GM12878 (cell line): ENCODE measurements at regions not wholly inside any gene's neighbourhood (a gene's known extent, or its start where the extent isn't known, plus 50 kb on each side); places are given as distances from the start of the nearest gene placed in this dataset.
A peak's percentile ranks its signal among the peaks of the same experiment; 100 is the strongest.

Source experiments
- BHLHE40 ChIP-seq, 2 experiments: fragments of 450-650 bp in 1 of 2; IDR thresholded peaks; 2 replicates each; pipeline ENCODE4 v1.6.1; 2011 to 2017; ENCODE audit warnings: low read depth in 2 of 2, borderline replicate concordance in 1 of 2, improper control_type of control experiment in 1 of 2, low read length in 1 of 2, mild to moderate bottlenecking in 1 of 2
- FOXK2 ChIP-seq: fragments of 450-650 bp; IDR thresholded peaks from 2 replicates; pipeline ENCODE4 v1.6.1; 2017; ENCODE audit warnings: mild to moderate bottlenecking, moderate library complexity
- HCFC1 ChIP-seq: fragments of 150-350 bp; IDR thresholded peaks from 2 replicates; pipeline ENCODE4 v1.6.1; 2014; ENCODE audit warnings: low read length
- IKZF1 ChIP-seq: fragments of 450-650 bp; conservative IDR thresholded peaks from 2 replicates; pipeline ENCODE4 v1.6.1; 2017; ENCODE audit warnings: antibody characterized with exemption, mild to moderate bottlenecking
- MYB ChIP-seq: fragments of 150-350 bp; IDR thresholded peaks from 2 replicates; pipeline ENCODE4 v1.6.1; 2014; ENCODE audit warnings: mild to moderate bottlenecking, low read depth, low read length, borderline replicate concordance
- NFYB ChIP-seq: IDR thresholded peaks from 2 replicates; pipeline ENCODE4 v1.6.1; 2011; ENCODE audit warnings: low read depth, mild to moderate bottlenecking, low read length, improper control_type of control experiment, moderate library complexity; ENCODE audit not compliant: insufficient read depth
- PAX8 ChIP-seq: fragments of 450-650 bp; IDR thresholded peaks from 2 replicates; pipeline ENCODE4 v1.6.1; 2017; ENCODE audit warnings: mild to moderate bottlenecking, moderate library complexity
- RB1 ChIP-seq: fragments of 450-650 bp; formaldehyde crosslinking; IDR thresholded peaks from 2 replicates; pipeline ENCODE4 v1.6.1; 2017; ENCODE audit warnings: mild to moderate bottlenecking, borderline replicate concordance
- RBBP5 ChIP-seq: fragments of 200-600 bp; sonication (generic); conservative IDR thresholded peaks from 2 replicates; pipeline ENCODE4 v1.6.1; 2016
- RCOR1 ChIP-seq: conservative IDR thresholded peaks from 2 replicates; pipeline ENCODE4 v1.6.1; 2012; ENCODE audit warnings: low read depth, low read length, improper control_type of control experiment
- RELA ChIP-seq: fragments of 450-650 bp; IDR thresholded peaks from 2 replicates; pipeline ENCODE4 v1.8.0; 2014; ENCODE audit warnings: borderline replicate concordance; ENCODE audit not compliant: partially characterized antibody
- SMARCA5 ChIP-seq: fragments of 450-650 bp; IDR thresholded peaks from 2 replicates; pipeline ENCODE4 v1.6.1; 2017; ENCODE audit warnings: mild to moderate bottlenecking
- TF ChIP-seq, protein P1 (sequence below): fragments of 450-650 bp; IDR thresholded peaks from 2 replicates; pipeline ENCODE4 v1.6.1; 2017; ENCODE audit warnings: mild to moderate bottlenecking, moderate library complexity
- TF ChIP-seq, protein P2 (sequence below): fragments of 450-650 bp; IDR thresholded peaks from 2 replicates; pipeline ENCODE4 v1.6.1; 2017; ENCODE audit warnings: mild to moderate bottlenecking
- TF ChIP-seq, protein P3 (sequence below): fragments of 450-650 bp; IDR thresholded peaks from 2 replicates; pipeline ENCODE4 v1.6.1; 2016; ENCODE audit warnings: mild to moderate bottlenecking
- TF ChIP-seq, protein P4 (sequence below): IDR thresholded peaks from 2 replicates; pipeline ENCODE4 v1.6.1; 2012; ENCODE audit warnings: mild to moderate bottlenecking, low read depth, low read length
- TF ChIP-seq, protein P5 (sequence below): fragments of 450-650 bp; IDR thresholded peaks from 2 replicates; pipeline ENCODE4 v1.6.1; 2018; ENCODE audit warnings: borderline replicate concordance, mild to moderate bottlenecking; ENCODE audit not compliant: partially characterized antibody

DNA sequence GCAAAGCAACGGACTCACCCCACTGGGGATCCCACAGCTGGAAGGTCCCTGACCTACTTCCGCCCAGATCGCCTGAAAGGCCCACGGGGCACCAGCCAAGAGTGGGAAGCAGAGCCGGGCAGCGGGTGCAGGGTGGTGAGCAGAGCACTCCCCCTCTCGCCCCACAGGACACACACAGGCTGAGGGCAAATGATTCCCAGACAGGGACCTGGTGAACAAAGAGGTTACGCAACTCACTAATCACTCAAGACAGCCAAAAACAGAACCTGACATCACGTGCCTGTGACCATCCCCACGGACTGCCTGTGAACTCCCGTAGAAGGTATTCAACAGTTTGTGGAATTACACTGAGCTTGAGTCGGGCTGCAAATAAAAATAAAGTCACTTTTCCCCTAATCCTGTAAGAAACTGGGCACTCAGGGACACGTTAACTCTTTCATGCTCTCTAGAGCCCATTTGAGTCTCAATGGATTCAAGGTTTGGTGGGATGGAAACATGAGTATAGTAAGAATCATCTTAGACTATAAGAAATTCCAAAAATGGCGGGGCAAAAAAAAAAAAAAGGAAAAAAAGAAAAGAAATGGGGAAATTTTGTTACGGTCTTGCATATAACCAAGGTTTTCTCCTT is 396.1 kb downstream of the SOX9 start (continued):
- TF ChIP-seq, protein P1, sequence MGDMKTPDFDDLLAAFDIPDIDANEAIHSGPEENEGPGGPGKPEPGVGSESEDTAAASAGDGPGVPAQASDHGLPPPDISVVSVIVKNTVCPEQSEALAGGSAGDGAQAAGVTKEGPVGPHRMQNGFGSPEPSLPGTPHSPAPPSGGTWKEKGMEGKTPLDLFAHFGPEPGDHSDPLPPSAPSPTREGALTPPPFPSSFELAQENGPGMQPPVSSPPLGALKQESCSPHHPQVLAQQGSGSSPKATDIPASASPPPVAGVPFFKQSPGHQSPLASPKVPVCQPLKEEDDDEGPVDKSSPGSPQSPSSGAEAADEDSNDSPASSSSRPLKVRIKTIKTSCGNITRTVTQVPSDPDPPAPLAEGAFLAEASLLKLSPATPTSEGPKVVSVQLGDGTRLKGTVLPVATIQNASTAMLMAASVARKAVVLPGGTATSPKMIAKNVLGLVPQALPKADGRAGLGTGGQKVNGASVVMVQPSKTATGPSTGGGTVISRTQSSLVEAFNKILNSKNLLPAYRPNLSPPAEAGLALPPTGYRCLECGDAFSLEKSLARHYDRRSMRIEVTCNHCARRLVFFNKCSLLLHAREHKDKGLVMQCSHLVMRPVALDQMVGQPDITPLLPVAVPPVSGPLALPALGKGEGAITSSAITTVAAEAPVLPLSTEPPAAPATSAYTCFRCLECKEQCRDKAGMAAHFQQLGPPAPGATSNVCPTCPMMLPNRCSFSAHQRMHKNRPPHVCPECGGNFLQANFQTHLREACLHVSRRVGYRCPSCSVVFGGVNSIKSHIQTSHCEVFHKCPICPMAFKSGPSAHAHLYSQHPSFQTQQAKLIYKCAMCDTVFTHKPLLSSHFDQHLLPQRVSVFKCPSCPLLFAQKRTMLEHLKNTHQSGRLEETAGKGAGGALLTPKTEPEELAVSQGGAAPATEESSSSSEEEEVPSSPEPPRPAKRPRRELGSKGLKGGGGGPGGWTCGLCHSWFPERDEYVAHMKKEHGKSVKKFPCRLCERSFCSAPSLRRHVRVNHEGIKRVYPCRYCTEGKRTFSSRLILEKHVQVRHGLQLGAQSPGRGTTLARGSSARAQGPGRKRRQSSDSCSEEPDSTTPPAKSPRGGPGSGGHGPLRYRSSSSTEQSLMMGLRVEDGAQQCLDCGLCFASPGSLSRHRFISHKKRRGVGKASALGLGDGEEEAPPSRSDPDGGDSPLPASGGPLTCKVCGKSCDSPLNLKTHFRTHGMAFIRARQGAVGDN: peak; percentile 93
- TF ChIP-seq, protein P2, sequence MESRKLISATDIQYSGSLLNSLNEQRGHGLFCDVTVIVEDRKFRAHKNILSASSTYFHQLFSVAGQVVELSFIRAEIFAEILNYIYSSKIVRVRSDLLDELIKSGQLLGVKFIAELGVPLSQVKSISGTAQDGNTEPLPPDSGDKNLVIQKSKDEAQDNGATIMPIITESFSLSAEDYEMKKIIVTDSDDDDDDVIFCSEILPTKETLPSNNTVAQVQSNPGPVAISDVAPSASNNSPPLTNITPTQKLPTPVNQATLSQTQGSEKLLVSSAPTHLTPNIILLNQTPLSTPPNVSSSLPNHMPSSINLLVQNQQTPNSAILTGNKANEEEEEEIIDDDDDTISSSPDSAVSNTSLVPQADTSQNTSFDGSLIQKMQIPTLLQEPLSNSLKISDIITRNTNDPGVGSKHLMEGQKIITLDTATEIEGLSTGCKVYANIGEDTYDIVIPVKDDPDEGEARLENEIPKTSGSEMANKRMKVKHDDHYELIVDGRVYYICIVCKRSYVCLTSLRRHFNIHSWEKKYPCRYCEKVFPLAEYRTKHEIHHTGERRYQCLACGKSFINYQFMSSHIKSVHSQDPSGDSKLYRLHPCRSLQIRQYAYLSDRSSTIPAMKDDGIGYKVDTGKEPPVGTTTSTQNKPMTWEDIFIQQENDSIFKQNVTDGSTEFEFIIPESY: no peak
- TF ChIP-seq RELA (peak; percentile 76), HCFC1 (no peak), RCOR1 (no peak), RB1 (no peak), SMARCA5 (0 out of 2 replicates have a peak, but pooled peaks have one; percentile 32), BHLHE40 (IDR thresholded peaks at IDR 0.05; ENCODE audit: borderline replicate concordance in 1 of 2, low read depth in 2 of 2, low read length in 1 of 2) (peak; percentile 95), PAX8 (no peak), IKZF1 (peak; percentile 89), FOXK2 (no peak), NFYB (no peak), RBBP5 (no peak), MYB (peak; percentile 45; the same call in 1 of the 2 replicates)
- TF ChIP-seq, protein P3, sequence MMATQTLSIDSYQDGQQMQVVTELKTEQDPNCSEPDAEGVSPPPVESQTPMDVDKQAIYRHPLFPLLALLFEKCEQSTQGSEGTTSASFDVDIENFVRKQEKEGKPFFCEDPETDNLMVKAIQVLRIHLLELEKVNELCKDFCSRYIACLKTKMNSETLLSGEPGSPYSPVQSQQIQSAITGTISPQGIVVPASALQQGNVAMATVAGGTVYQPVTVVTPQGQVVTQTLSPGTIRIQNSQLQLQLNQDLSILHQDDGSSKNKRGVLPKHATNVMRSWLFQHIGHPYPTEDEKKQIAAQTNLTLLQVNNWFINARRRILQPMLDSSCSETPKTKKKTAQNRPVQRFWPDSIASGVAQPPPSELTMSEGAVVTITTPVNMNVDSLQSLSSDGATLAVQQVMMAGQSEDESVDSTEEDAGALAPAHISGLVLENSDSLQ: peak; percentile 35; the same call in 1 of the 2 replicates
- TF ChIP-seq, protein P4, sequence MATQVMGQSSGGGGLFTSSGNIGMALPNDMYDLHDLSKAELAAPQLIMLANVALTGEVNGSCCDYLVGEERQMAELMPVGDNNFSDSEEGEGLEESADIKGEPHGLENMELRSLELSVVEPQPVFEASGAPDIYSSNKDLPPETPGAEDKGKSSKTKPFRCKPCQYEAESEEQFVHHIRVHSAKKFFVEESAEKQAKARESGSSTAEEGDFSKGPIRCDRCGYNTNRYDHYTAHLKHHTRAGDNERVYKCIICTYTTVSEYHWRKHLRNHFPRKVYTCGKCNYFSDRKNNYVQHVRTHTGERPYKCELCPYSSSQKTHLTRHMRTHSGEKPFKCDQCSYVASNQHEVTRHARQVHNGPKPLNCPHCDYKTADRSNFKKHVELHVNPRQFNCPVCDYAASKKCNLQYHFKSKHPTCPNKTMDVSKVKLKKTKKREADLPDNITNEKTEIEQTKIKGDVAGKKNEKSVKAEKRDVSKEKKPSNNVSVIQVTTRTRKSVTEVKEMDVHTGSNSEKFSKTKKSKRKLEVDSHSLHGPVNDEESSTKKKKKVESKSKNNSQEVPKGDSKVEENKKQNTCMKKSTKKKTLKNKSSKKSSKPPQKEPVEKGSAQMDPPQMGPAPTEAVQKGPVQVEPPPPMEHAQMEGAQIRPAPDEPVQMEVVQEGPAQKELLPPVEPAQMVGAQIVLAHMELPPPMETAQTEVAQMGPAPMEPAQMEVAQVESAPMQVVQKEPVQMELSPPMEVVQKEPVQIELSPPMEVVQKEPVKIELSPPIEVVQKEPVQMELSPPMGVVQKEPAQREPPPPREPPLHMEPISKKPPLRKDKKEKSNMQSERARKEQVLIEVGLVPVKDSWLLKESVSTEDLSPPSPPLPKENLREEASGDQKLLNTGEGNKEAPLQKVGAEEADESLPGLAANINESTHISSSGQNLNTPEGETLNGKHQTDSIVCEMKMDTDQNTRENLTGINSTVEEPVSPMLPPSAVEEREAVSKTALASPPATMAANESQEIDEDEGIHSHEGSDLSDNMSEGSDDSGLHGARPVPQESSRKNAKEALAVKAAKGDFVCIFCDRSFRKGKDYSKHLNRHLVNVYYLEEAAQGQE: no peak
- TF ChIP-seq, protein P5, sequence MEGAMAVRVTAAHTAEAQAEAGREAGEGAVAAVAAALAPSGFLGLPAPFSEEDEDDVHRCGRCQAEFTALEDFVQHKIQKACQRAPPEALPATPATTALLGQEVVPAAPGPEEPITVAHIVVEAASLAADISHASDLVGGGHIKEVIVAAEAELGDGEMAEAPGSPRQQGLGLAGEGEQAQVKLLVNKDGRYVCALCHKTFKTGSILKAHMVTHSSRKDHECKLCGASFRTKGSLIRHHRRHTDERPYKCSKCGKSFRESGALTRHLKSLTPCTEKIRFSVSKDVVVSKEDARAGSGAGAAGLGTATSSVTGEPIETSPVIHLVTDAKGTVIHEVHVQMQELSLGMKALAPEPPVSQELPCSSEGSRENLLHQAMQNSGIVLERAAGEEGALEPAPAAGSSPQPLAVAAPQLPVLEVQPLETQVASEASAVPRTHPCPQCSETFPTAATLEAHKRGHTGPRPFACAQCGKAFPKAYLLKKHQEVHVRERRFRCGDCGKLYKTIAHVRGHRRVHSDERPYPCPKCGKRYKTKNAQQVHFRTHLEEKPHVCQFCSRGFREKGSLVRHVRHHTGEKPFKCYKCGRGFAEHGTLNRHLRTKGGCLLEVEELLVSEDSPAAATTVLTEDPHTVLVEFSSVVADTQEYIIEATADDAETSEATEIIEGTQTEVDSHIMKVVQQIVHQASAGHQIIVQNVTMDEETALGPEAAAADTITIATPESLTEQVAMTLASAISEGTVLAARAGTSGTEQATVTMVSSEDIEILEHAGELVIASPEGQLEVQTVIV: no peak
